Chondrocyte (in vitro differentiated cells): ENCODE measurements at regions not wholly inside any gene's neighbourhood (a gene's known extent, or its start where the extent isn't known, plus 50 kb on each side); places are given as distances from the start of the nearest gene placed in this dataset.
A peak's percentile ranks its signal among the peaks of the same experiment; 100 is the strongest.
"Not testable (repeated sequence)": the region's sequence is repeated elsewhere in the genome, so short reads cannot be mapped to it uniquely, and the experiment has no call there.

Experiments used
- DNase-seq: peaks from one replicate; pipeline ENCODE4 v3.0.0; 2021; ENCODE audit warnings: mixed read lengths, low spot score
- H3K27ac Mint-ChIP-seq: one replicate; pipeline ENCODE4 v1.8.0; 2021; ENCODE audit warnings: mild to moderate bottlenecking, moderate library complexity, mixed read lengths; ENCODE audit not compliant: unreplicated experiment
- H3K27me3 Mint-ChIP-seq: 2 replicates; pipeline ENCODE4 v1.8.0; 2021; ENCODE audit warnings: low read depth, mixed read lengths
- H3K36me3 Mint-ChIP-seq: 2 replicates; pipeline ENCODE4 v1.8.0; 2021; ENCODE audit warnings: low read depth, mixed read lengths
- H3K4me1 Mint-ChIP-seq: 2 replicates; pipeline ENCODE4 v1.8.0; 2021; ENCODE audit warnings: low read depth, mild to moderate bottlenecking, mixed read lengths
- H3K4me3 Mint-ChIP-seq: one replicate; pipeline ENCODE4 v1.8.0; 2021; ENCODE audit warnings: mild to moderate bottlenecking, moderate library complexity, mixed read lengths; ENCODE audit not compliant: unreplicated experiment
- H3K9me3 Mint-ChIP-seq: 2 replicates; pipeline ENCODE4 v1.8.0; 2021; ENCODE audit warnings: low read depth, mixed read lengths

GRCh38 chr16:29340779-29341438 is 65.6 kb downstream of the NPIPB11 start:
- H3K9me3 Mint-ChIP-seq, H3K36me3 Mint-ChIP-seq, H3K27ac Mint-ChIP-seq, H3K4me3 Mint-ChIP-seq, DNase-seq, H3K27me3 Mint-ChIP-seq: not testable (repeated sequence)
- H3K4me1 Mint-ChIP-seq, result peaks cover 12% of the 10 kb centered on the region

DNA sequence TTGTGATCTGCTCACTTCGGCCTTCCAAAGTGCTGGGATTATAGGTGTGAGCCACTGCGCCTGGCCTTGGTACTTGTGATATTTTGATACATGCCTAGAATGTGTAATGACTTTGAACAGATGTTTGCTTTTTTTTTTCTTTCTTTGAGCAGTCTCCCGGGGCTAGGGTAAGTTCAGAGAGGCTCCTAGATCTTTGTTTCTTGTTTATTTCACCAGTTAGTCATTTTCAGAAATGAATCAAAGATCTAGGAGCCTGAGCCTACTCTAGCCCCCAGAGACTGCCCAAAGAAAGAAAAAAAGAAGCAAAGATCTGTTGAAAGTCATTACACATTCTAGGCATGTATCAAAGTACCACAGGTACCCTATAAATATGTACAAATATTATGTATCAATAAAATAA is 66.3 kb downstream of the NPIPB11 start:
- DNase-seq, H3K36me3 Mint-ChIP-seq, H3K27ac Mint-ChIP-seq, H3K4me3 Mint-ChIP-seq, H3K9me3 Mint-ChIP-seq, H3K27me3 Mint-ChIP-seq: not testable (repeated sequence)
- peaks cover 12% of the 10 kb centered on the region for H3K4me1 Mint-ChIP-seq

GRCh38 chr16:29338821-29339700 is 67.5 kb downstream of the NPIPB11 start:
- H3K27me3 Mint-ChIP-seq, DNase-seq, H3K36me3 Mint-ChIP-seq, H3K4me3 Mint-ChIP-seq, H3K9me3 Mint-ChIP-seq, H3K27ac Mint-ChIP-seq: not testable (repeated sequence)
- H3K4me1 Mint-ChIP-seq, result peaks cover 12% of the 10 kb centered on the region

- not testable (repeated sequence) for DNase-seq, H3K4me1 Mint-ChIP-seq, H3K36me3 Mint-ChIP-seq, H3K27ac Mint-ChIP-seq, H3K27me3 Mint-ChIP-seq, H3K9me3 Mint-ChIP-seq, H3K4me3 Mint-ChIP-seq
Observed at GRCh38 chr16:29337385-29337901, 69.1 kb downstream of the NPIPB11 start.

GRCh38 chr16:29335549-29335846 is 71.0 kb downstream of the NPIPB11 start:
- not testable (repeated sequence) for H3K36me3 Mint-ChIP-seq, DNase-seq

DNA sequence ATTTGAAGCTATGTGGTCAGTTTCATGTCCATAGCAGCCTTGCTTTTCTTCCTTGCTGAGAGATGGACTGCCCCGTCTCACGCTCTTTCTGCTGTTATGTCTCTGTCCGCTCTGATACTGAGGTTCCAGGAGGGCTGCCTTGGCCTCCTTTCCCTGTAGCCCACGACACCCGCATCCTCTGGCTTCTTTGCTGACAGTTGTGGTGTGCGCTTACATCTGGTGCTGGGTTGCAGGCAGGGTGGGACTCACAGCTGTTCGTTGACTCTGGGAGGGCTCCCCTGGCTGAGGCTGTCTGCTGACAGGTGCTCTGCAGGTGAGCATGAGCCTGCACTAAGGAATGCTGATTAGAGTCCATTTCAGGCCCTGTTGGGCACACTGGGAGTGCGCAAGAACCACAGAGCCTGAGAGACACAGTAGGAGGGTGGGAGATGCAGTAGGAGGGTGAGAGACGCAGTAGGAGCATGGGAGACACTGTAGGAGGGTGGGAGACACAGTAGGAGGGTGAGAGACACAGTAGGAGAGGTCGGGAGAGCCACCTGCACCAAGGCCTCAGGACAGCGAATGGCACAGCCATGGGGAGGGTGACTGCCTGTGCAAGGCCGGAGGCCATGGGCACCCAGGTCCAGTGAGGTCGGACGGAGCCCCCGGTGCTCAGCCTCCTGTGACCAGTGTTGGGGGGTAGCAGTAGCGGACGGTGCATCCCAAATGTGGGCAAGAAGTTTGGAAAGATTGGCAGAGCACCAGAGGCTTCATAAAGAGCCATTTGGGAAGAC is 71.5 kb downstream of the NPIPB11 start:
- H3K36me3 Mint-ChIP-seq, H3K9me3 Mint-ChIP-seq, H3K27me3 Mint-ChIP-seq, H3K4me1 Mint-ChIP-seq, DNase-seq, H3K4me3 Mint-ChIP-seq: not testable (repeated sequence)
- H3K27ac Mint-ChIP-seq, result peak overlapping the region; percentile 41

More at GRCh38 chr16:29335549-29335846, 71.0 kb downstream of the NPIPB11 start:
- H3K4me1 Mint-ChIP-seq, H3K27me3 Mint-ChIP-seq, H3K4me3 Mint-ChIP-seq, H3K27ac Mint-ChIP-seq, H3K9me3 Mint-ChIP-seq: not testable (repeated sequence)

GRCh38 chr16:29333492-29334097 is 72.9 kb downstream of the NPIPB11 start:
- not testable (repeated sequence) for H3K4me1 Mint-ChIP-seq, H3K36me3 Mint-ChIP-seq, H3K27me3 Mint-ChIP-seq, H3K27ac Mint-ChIP-seq, H3K9me3 Mint-ChIP-seq, DNase-seq, H3K4me3 Mint-ChIP-seq

- H3K27me3 Mint-ChIP-seq, H3K36me3 Mint-ChIP-seq, H3K27ac Mint-ChIP-seq, H3K4me3 Mint-ChIP-seq, DNase-seq, H3K9me3 Mint-ChIP-seq: not testable (repeated sequence)
- H3K4me1 Mint-ChIP-seq, result peaks cover 19% of the 10 kb centered on the region
Observed at GRCh38 chr16:29330623-29331022, 75.9 kb downstream of the NPIPB11 start.
